Liver (tissue), 3 donors: ENCODE measurements at regions not wholly inside any gene's neighbourhood (a gene's known extent, or its start where the extent isn't known, plus 50 kb on each side); places are given as distances from the start of the nearest gene placed in this dataset.

Source experiments
- CTCF ChIP-seq: fragments of 150-350 bp; IDR thresholded peaks from 2 replicates; pipeline ENCODE4 v1.5.1; 2017; ENCODE audit warnings: improper control_type of control experiment, low read depth, low read length; ENCODE audit not compliant: missing input control
- GABPA ChIP-seq, 2 donors: IDR thresholded peaks in 1 of 2; conservative IDR thresholded peaks in 1 of 2; 2 replicates each; pipeline ENCODE4 v1.6.1; 2016; ENCODE audit warnings: antibody characterized with exemption in 2 of 2, mild to moderate bottlenecking in 1 of 2, moderate library complexity in 1 of 2
- TF ChIP-seq, protein P1 (sequence below): IDR thresholded peaks from 2 replicates; pipeline ENCODE4 v1.6.1; 2016; ENCODE audit warnings: antibody characterized with exemption
- TF ChIP-seq, protein P2 (sequence below): IDR thresholded peaks from 2 replicates; pipeline ENCODE4 v1.6.1; 2016; ENCODE audit warnings: antibody characterized with exemption, mild to moderate bottlenecking
- donor health status: healthy.
- donor health status: healthy.

DNA sequence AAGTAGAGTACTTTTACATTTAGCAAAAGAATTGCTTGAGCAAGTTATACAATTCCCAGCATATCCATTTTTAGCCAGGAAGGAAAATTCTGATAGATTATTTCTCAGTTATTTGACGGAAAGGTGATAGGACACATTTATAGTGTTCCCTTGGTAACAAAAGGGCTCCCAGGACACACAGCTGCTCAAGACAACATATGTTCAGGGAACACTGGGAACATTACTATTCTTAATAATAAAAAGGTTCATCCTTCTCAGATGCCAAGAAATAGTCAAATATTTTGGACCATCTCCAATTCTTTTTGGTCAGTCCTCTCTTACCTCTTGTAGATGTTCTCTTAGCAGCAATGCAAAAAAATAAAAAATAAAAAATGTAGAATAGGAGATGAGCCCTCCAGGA lies 66.8 kb upstream of the SMAD1 start:
- TF ChIP-seq CTCF: no peak
- TF ChIP-seq, protein P1, sequence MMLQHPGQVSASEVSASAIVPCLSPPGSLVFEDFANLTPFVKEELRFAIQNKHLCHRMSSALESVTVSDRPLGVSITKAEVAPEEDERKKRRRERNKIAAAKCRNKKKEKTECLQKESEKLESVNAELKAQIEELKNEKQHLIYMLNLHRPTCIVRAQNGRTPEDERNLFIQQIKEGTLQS: no peak
- no peak for TF ChIP-seq GABPA (IDR thresholded peaks at IDR 0.05 in 1 of 2, conservative IDR thresholded peaks at IDR 0.05 in 1 of 2)
- TF ChIP-seq, protein P2, sequence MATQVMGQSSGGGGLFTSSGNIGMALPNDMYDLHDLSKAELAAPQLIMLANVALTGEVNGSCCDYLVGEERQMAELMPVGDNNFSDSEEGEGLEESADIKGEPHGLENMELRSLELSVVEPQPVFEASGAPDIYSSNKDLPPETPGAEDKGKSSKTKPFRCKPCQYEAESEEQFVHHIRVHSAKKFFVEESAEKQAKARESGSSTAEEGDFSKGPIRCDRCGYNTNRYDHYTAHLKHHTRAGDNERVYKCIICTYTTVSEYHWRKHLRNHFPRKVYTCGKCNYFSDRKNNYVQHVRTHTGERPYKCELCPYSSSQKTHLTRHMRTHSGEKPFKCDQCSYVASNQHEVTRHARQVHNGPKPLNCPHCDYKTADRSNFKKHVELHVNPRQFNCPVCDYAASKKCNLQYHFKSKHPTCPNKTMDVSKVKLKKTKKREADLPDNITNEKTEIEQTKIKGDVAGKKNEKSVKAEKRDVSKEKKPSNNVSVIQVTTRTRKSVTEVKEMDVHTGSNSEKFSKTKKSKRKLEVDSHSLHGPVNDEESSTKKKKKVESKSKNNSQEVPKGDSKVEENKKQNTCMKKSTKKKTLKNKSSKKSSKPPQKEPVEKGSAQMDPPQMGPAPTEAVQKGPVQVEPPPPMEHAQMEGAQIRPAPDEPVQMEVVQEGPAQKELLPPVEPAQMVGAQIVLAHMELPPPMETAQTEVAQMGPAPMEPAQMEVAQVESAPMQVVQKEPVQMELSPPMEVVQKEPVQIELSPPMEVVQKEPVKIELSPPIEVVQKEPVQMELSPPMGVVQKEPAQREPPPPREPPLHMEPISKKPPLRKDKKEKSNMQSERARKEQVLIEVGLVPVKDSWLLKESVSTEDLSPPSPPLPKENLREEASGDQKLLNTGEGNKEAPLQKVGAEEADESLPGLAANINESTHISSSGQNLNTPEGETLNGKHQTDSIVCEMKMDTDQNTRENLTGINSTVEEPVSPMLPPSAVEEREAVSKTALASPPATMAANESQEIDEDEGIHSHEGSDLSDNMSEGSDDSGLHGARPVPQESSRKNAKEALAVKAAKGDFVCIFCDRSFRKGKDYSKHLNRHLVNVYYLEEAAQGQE: no peak
